ENCODE measurements at regions not wholly inside any gene's neighbourhood (a gene's known extent, or its start where the extent isn't known, plus 50 kb on each side); places are given as distances from the start of the nearest gene placed in this dataset.

DNA sequence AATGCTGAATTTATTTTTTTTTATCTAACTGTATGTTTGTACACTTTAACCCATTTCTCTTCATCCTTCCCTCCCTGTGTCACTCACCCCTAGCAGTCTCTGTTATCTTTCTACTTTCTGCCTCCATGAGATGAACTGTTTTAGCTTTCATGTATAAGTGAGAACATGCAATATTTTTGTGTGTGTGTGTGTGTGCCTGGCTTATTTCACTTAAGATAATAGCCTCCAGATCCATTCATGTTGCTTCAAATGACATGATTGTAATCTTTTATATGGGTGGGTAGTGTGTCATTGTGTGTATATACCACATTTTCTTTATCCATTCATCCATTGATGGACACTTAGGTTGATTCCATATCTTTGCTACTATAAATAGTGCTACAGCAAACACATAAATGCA is 1023.9 kb downstream of the TLE1 start:
- H3K4me2 ChIP-seq (ENCODE audit: control insufficient read depth, insufficient read depth), result no peak overlapping the region
- intact Hi-C loops (cut with micrococcal nuclease; ENCODE audit: unreplicated experiment) (no loop called here), in situ Hi-C loops (cut with MboI) (no loop called here)
- ATAC-seq, result no peak
- POLR2A ChIA-PET, result no interaction called here
- no peaks in the 10 kb centered on the region for H3K27me3 ChIP-seq (replicated peaks in 1 of 2; ENCODE audit: control insufficient read depth in 2 of 2, insufficient read depth in 2 of 2, low read length in 1 of 2)
- TF ChIP-seq, protein P1, sequence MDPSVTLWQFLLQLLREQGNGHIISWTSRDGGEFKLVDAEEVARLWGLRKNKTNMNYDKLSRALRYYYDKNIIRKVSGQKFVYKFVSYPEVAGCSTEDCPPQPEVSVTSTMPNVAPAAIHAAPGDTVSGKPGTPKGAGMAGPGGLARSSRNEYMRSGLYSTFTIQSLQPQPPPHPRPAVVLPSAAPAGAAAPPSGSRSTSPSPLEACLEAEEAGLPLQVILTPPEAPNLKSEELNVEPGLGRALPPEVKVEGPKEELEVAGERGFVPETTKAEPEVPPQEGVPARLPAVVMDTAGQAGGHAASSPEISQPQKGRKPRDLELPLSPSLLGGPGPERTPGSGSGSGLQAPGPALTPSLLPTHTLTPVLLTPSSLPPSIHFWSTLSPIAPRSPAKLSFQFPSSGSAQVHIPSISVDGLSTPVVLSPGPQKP (IDR thresholded peaks at IDR 0.05; ENCODE audit: low read depth, low read length), result no peak
- no peak for TF ChIP-seq NR2C1 (IDR thresholded peaks at IDR 0.05)
- TF ChIP-seq SUZ12 (IDR thresholded peaks at IDR 0.05; ENCODE audit: unreplicated experiment), result no peak
- TF ChIP-seq IRF4 (IDR thresholded peaks at IDR 0.05; ENCODE audit: low read depth, low read length), result no peak
- TF ChIP-seq TAF1 (IDR thresholded peaks at IDR 0.05; ENCODE audit: borderline replicate concordance, low read depth, low read length), result no peak
- no peak for TF ChIP-seq BRCA1 (IDR thresholded peaks at IDR 0.05; ENCODE audit: low read depth, low read length)
- TF ChIP-seq, protein P2, sequence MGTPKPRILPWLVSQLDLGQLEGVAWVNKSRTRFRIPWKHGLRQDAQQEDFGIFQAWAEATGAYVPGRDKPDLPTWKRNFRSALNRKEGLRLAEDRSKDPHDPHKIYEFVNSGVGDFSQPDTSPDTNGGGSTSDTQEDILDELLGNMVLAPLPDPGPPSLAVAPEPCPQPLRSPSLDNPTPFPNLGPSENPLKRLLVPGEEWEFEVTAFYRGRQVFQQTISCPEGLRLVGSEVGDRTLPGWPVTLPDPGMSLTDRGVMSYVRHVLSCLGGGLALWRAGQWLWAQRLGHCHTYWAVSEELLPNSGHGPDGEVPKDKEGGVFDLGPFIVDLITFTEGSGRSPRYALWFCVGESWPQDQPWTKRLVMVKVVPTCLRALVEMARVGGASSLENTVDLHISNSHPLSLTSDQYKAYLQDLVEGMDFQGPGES (IDR thresholded peaks at IDR 0.05), result no peak
- TF ChIP-seq, protein P3, sequence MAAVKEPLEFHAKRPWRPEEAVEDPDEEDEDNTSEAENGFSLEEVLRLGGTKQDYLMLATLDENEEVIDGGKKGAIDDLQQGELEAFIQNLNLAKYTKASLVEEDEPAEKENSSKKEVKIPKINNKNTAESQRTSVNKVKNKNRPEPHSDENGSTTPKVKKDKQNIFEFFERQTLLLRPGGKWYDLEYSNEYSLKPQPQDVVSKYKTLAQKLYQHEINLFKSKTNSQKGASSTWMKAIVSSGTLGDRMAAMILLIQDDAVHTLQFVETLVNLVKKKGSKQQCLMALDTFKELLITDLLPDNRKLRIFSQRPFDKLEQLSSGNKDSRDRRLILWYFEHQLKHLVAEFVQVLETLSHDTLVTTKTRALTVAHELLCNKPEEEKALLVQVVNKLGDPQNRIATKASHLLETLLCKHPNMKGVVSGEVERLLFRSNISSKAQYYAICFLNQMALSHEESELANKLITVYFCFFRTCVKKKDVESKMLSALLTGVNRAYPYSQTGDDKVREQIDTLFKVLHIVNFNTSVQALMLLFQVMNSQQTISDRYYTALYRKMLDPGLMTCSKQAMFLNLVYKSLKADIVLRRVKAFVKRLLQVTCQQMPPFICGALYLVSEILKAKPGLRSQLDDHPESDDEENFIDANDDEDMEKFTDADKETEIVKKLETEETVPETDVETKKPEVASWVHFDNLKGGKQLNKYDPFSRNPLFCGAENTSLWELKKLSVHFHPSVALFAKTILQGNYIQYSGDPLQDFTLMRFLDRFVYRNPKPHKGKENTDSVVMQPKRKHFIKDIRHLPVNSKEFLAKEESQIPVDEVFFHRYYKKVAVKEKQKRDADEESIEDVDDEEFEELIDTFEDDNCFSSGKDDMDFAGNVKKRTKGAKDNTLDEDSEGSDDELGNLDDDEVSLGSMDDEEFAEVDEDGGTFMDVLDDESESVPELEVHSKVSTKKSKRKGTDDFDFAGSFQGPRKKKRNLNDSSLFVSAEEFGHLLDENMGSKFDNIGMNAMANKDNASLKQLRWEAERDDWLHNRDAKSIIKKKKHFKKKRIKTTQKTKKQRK (IDR thresholded peaks at IDR 0.05; ENCODE audit: low read depth, low read length), result no peak
- TF ChIP-seq EP300 (IDR thresholded peaks at IDR 0.05; ENCODE audit: borderline replicate concordance in 1 of 2, control insufficient read depth in 1 of 2, low read depth in 2 of 2, low read length in 2 of 2), result no peak
- TF ChIP-seq YY1 (IDR thresholded peaks at IDR 0.05; ENCODE audit: low read depth, low read length), result no peak
- no peak for TF ChIP-seq STAT3 (IDR thresholded peaks at IDR 0.05; ENCODE audit: low read depth, low read length)
- RAD21 ChIA-PET (ENCODE audit: unreplicated experiment), result no interaction called here
- no peak overlapping the region for H3K27ac ChIP-seq (ENCODE audit: control insufficient read depth, insufficient read depth)
- no peaks in the 10 kb centered on the region for H3K36me3 ChIP-seq (ENCODE audit: control insufficient read depth in 2 of 2, insufficient read depth in 2 of 2, low read length in 1 of 2)
- no peak for DNase-seq (ENCODE audit: low read depth, low spot score)
- H3K9ac ChIP-seq (ENCODE audit: control insufficient read depth, insufficient read depth, low read length), result no peak overlapping the region
- FAIRE-seq, result no peak
- H4K20me1 ChIP-seq (ENCODE audit: control insufficient read depth, insufficient read depth), result no peaks in the 10 kb centered on the region
- no peaks in the 10 kb centered on the region for H3K4me1 ChIP-seq (ENCODE audit: control insufficient read depth, insufficient read depth, low read length)
- H2AFZ ChIP-seq (ENCODE audit: control insufficient read depth, low read depth, low read length), result no peak overlapping the region
- H3K4me3 ChIP-seq, result no peak overlapping the region
- no peaks in the 10 kb centered on the region for H3K9me3 ChIP-seq (replicated peaks; ENCODE audit: control insufficient read depth, insufficient read depth, low read length)
- H3K79me2 ChIP-seq (ENCODE audit: control insufficient read depth, insufficient read depth, low read length), result no peaks in the 10 kb centered on the region
- CTCF ChIA-PET, result no interaction called here
- SMC1A ChIA-PET (ENCODE audit: uncharacterized antibody, unreplicated experiment), result no interaction called here
- BruUV-seq (replicated peaks), result no TSS peak

Measured in GM12878 (cell line).